ENCODE measurements at regions not wholly inside any gene's neighbourhood (a gene's known extent, or its start where the extent isn't known, plus 50 kb on each side); places are given as distances from the start of the nearest gene placed in this dataset.

DNA sequence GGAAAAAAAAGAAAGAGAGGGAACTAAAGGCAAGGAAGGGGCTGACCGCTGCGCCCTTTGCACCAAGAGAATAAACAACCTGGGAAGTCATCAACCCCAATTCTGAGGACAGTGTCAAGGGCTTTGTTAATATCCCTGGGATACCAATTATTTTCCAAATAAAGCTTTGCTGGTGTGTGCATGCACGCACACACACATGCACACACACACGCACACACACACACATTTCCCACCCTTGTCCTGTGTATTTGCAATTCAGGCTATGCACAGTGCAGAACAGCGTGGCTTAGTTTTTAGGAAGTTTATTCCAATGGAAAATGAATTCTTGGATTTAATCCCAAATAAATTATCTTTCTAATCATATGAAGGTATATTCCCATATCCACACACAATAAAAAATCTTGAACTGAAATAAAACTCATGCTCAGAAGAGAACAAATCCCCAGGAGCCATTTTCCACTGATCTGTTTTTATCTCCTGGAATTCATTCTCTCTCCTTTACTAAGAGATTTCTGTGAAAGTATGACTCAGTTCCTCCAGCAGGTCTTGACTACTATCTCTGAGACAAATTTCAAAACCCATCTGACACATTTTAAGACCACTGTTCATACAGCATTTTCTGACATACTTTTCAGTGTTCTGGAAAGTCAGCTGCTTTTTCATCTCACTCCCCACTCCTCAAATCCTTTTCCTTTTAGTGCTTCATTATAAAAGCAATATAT lies 334.4 kb upstream of the ATP2B1 start:
- no peak overlapping the region for H3K4me3 ChIP-seq
- H3K9ac ChIP-seq (ENCODE audit: low read depth in 2 of 2, low read length in 2 of 2), result no peak overlapping the region
- H3K9me3 ChIP-seq, result no peaks in the 10 kb centered on the region
- H3K36me3 ChIP-seq, result no peaks in the 10 kb centered on the region
- intact Hi-C loops (cut with DNase I), result no loop called here
- DNase-seq, result no peak
- no peak overlapping the region for H3K27ac ChIP-seq
- TF ChIP-seq, protein P1, sequence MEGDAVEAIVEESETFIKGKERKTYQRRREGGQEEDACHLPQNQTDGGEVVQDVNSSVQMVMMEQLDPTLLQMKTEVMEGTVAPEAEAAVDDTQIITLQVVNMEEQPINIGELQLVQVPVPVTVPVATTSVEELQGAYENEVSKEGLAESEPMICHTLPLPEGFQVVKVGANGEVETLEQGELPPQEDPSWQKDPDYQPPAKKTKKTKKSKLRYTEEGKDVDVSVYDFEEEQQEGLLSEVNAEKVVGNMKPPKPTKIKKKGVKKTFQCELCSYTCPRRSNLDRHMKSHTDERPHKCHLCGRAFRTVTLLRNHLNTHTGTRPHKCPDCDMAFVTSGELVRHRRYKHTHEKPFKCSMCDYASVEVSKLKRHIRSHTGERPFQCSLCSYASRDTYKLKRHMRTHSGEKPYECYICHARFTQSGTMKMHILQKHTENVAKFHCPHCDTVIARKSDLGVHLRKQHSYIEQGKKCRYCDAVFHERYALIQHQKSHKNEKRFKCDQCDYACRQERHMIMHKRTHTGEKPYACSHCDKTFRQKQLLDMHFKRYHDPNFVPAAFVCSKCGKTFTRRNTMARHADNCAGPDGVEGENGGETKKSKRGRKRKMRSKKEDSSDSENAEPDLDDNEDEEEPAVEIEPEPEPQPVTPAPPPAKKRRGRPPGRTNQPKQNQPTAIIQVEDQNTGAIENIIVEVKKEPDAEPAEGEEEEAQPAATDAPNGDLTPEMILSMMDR (IDR thresholded peaks at IDR 0.05), result no peak
- no peaks in the 10 kb centered on the region for H3K4me1 ChIP-seq
- no peaks in the 10 kb centered on the region for H3K27me3 ChIP-seq

DNA sequence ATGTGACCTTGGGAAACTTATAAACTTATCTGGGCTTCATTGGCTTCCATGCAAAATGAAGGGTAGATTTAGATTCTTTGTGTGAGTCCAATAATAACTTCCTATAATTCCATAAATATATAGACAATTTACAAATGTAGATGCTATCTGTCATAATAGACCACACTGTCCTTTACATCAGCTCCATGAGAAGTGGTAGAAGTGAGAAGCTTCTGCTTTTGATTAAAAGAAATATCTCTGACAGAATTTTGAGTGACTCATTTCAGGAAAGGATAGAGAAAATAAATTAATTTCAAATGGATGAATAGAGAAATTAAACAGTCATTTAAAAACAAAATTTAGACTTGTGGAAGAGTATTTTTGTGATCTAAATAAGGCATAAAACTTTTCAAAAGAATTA lies 329.7 kb upstream of the ATP2B1 start:
- no peaks in the 10 kb centered on the region for H3K4me1 ChIP-seq
- DNase-seq, result no peak
- intact Hi-C loops (cut with DNase I), result no loop called here
- H3K27me3 ChIP-seq, result no peaks in the 10 kb centered on the region
- H3K4me3 ChIP-seq, result no peak overlapping the region
- H3K36me3 ChIP-seq, result no peaks in the 10 kb centered on the region
- no peak overlapping the region for H3K27ac ChIP-seq
- H3K9me3 ChIP-seq, result no peaks in the 10 kb centered on the region
- no peak overlapping the region for H3K9ac ChIP-seq (ENCODE audit: low read depth in 2 of 2, low read length in 2 of 2)
- TF ChIP-seq, protein P1 (IDR thresholded peaks at IDR 0.05), result no peak

DNA sequence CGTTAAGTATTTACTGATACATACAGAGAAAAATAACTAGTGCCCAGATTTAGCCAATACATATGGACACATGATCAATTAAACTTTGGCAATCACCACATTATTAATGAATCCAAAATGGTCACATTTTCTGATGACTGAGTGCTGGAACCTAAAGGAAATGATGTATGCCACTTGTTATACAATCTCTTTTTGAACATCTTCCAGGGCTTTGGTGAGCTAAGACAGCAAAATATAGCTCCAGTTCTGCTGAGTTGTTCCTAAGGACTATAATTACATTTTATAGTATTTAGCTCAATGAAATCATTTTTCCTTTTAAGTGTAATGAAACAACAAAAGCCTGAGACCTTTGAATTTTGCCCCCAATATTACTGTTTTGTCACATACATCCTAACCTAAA lies 329.1 kb upstream of the ATP2B1 start:
- H3K27me3 ChIP-seq, result no peaks in the 10 kb centered on the region
- TF ChIP-seq, protein P1 (IDR thresholded peaks at IDR 0.05), result no peak
- no peaks in the 10 kb centered on the region for H3K9me3 ChIP-seq
- no peak for DNase-seq
- no peak overlapping the region for H3K9ac ChIP-seq (ENCODE audit: low read depth in 2 of 2, low read length in 2 of 2)
- no peaks in the 10 kb centered on the region for H3K4me1 ChIP-seq
- H3K36me3 ChIP-seq, result no peaks in the 10 kb centered on the region
- intact Hi-C loops (cut with DNase I), result no loop called here
- H3K4me3 ChIP-seq, result no peak overlapping the region
- H3K27ac ChIP-seq, result no peak overlapping the region

DNA sequence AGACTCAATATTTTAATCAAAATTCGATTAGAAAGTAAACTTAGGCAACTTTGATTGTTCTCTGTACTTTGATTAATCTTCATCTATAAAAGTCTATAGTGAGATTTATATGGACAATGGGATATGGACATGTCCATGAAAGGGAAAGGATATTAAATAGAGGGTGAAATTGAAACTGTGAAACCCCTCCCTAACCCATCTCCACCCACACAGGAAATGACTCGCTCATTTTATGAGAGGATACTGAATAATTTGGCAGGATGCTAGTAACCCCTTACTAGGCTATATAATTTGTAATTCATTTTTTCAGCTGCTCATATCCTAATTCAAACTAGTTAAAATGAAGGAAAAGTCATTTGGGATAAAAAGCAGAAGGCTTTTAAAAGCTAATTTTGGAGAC lies 328.0 kb upstream of the ATP2B1 start:
- Histone ChIP-seq H3K4me3 (no peak overlapping the region), H3K9ac (ENCODE audit: low read depth in 2 of 2, low read length in 2 of 2) (no peak overlapping the region), H3K27me3 (no peaks in the 10 kb centered on the region), H3K27ac (no peak overlapping the region), H3K4me1 (no peaks in the 10 kb centered on the region), H3K36me3 (no peaks in the 10 kb centered on the region), H3K9me3 (no peaks in the 10 kb centered on the region)
- intact Hi-C loops (cut with DNase I), result no loop called here
- no peak for DNase-seq
- TF ChIP-seq, protein P1 (IDR thresholded peaks at IDR 0.05), result no peak

DNA sequence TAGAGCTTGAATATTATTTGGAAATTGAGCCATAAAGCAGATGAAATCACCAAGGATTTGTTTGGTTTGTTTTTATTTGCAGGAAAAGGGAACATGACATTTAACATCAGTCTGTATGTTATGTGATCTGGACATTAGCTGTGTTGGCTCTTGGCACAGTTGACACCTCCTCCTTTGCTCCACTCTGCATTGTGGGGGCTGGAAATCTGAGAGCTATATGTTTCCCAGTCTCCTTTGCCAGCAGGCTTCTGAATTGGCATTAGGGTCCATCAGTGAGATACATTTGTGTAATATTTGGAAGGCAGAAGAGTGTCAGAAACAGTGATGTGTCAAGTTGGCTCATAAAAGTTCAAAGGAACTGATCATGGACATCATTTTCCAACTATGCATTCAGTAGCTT lies 322.1 kb upstream of the ATP2B1 start:
- no peak for DNase-seq
- Histone ChIP-seq H3K27ac (no peak overlapping the region), H3K27me3 (no peaks in the 10 kb centered on the region), H3K36me3 (no peaks in the 10 kb centered on the region), H3K9ac (ENCODE audit: low read depth in 2 of 2, low read length in 2 of 2) (no peak overlapping the region), H3K9me3 (no peaks in the 10 kb centered on the region), H3K4me1 (no peaks in the 10 kb centered on the region), H3K4me3 (no peak overlapping the region)
- TF ChIP-seq, protein P1 (IDR thresholded peaks at IDR 0.05), result no peak
- intact Hi-C loops (cut with DNase I), result no loop called here

Data from colonic mucosa (tissue), 4 donors.